Progenitor cell of endocrine pancreas (in vitro differentiated cells): ENCODE measurements at regions not wholly inside any gene's neighbourhood (a gene's known extent, or its start where the extent isn't known, plus 50 kb on each side); places are given as distances from the start of the nearest gene placed in this dataset.

Experiments
- DNase-seq: peaks from one replicate; pipeline ENCODE4 v3.0.0; 2021; ENCODE audit warnings: low spot score; ENCODE audit not compliant: unreplicated experiment
- H3K27ac Mint-ChIP-seq: 2 replicates; pipeline ENCODE4 v1.8.0; 2021; ENCODE audit warnings: mild to moderate bottlenecking, moderate library complexity, mixed read lengths
- H3K27me3 Mint-ChIP-seq: 2 replicates; pipeline ENCODE4 v1.8.0; 2021; ENCODE audit warnings: mixed read lengths
- H3K36me3 Mint-ChIP-seq: 2 replicates; pipeline ENCODE4 v1.8.0; 2022; ENCODE audit warnings: mixed read lengths; ENCODE audit not compliant: insufficient read depth
- H3K4me1 Mint-ChIP-seq: 2 replicates; pipeline ENCODE4 v1.8.0; 2021; ENCODE audit warnings: low read depth, mixed read lengths
- H3K4me3 Mint-ChIP-seq: 2 replicates; pipeline ENCODE4 v1.8.0; 2021; ENCODE audit warnings: low read depth, mild to moderate bottlenecking, moderate library complexity, mixed read lengths
- H3K9me3 Mint-ChIP-seq: 2 replicates; pipeline ENCODE4 v1.8.0; 2021; ENCODE audit warnings: low read depth, mixed read lengths
- CTCF ChIP-seq: fragments of 200-600 bp; sonication (generic); IDR thresholded peaks from one replicate; pipeline ENCODE4 v1.5.0; 2021; ENCODE audit warnings: antibody characterized with exemption, mild to moderate bottlenecking; ENCODE audit not compliant: unreplicated experiment

- no peak for TF ChIP-seq CTCF
- no peak for DNase-seq
- no peak overlapping the region for H3K27ac Mint-ChIP-seq
- peaks cover 63% of the 10 kb centered on the region for H3K27me3 Mint-ChIP-seq
- peaks cover 4% of the 10 kb centered on the region for H3K9me3 Mint-ChIP-seq
- no peak overlapping the region for H3K4me3 Mint-ChIP-seq
- peaks cover 32% of the 10 kb centered on the region for H3K4me1 Mint-ChIP-seq
- H3K36me3 Mint-ChIP-seq, result no peaks in the 10 kb centered on the region
These were observed 841.7 kb downstream of the VRK1 start for GRCh38 chr14:97638864-97639263.

- Mint-ChIP-seq H3K36me3 (no peaks in the 10 kb centered on the region), H3K9me3 (peaks cover 4% of the 10 kb centered on the region), H3K4me3 (no peak overlapping the region), H3K4me1 (peaks cover 30% of the 10 kb centered on the region), H3K27me3 (peaks cover 58% of the 10 kb centered on the region), H3K27ac (no peak overlapping the region)
- TF ChIP-seq CTCF, result no peak
- no peak for DNase-seq
These were observed 842.8 kb downstream of the VRK1 start for GRCh38 chr14:97640031-97640430.

- H3K4me3 Mint-ChIP-seq, result no peak overlapping the region
- peaks cover 30% of the 10 kb centered on the region for H3K4me1 Mint-ChIP-seq
- peaks cover 4% of the 10 kb centered on the region for H3K9me3 Mint-ChIP-seq
- H3K27ac Mint-ChIP-seq, result no peak overlapping the region
- no peak for DNase-seq
- TF ChIP-seq CTCF, result no peak
- no peaks in the 10 kb centered on the region for H3K36me3 Mint-ChIP-seq
- H3K27me3 Mint-ChIP-seq, result peaks cover 55% of the 10 kb centered on the region
These were observed 844.6 kb downstream of the VRK1 start for GRCh38 chr14:97641827-97642226.

GRCh38 chr14:97642631-97643030 is 845.4 kb downstream of the VRK1 start:
- Mint-ChIP-seq H3K4me3 (no peak overlapping the region), H3K4me1 (peaks cover 27% of the 10 kb centered on the region), H3K27me3 (peaks cover 50% of the 10 kb centered on the region), H3K27ac (no peak overlapping the region), H3K9me3 (peaks cover 4% of the 10 kb centered on the region), H3K36me3 (no peaks in the 10 kb centered on the region)
- no peak for TF ChIP-seq CTCF
- DNase-seq, result no peak

GRCh38 chr14:97644365-97644764 is 847.2 kb downstream of the VRK1 start:
- DNase-seq, result no peak
- H3K4me1 Mint-ChIP-seq, result peaks cover 15% of the 10 kb centered on the region
- TF ChIP-seq CTCF, result no peak
- peaks cover 49% of the 10 kb centered on the region for H3K27me3 Mint-ChIP-seq
- H3K27ac Mint-ChIP-seq, result no peak overlapping the region
- no peaks in the 10 kb centered on the region for H3K36me3 Mint-ChIP-seq
- H3K9me3 Mint-ChIP-seq, result peaks cover 4% of the 10 kb centered on the region
- no peak overlapping the region for H3K4me3 Mint-ChIP-seq

GRCh38 chr14:97649752-97650151 is 852.6 kb downstream of the VRK1 start:
- no peak overlapping the region for H3K27ac Mint-ChIP-seq
- H3K4me1 Mint-ChIP-seq, result peaks cover 10% of the 10 kb centered on the region
- H3K36me3 Mint-ChIP-seq, result no peaks in the 10 kb centered on the region
- no peak overlapping the region for H3K4me3 Mint-ChIP-seq
- no peak for DNase-seq
- H3K9me3 Mint-ChIP-seq, result no peaks in the 10 kb centered on the region
- peaks cover 64% of the 10 kb centered on the region for H3K27me3 Mint-ChIP-seq
- TF ChIP-seq CTCF, result no peak
